BJ (cell line): ENCODE measurements at regions not wholly inside any gene's neighbourhood (a gene's known extent, or its start where the extent isn't known, plus 50 kb on each side); places are given as distances from the start of the nearest gene placed in this dataset.

Experiments used
- CTCF ChIA-PET: fragments of 350-600 bp; formaldehyde crosslinking; extraction: SDS; loops from one replicate; lab custom pipeline; 2021; ENCODE audit warnings: antibody characterized with exemption, inconsistent platforms; lab: Yijun Ruan, JAX
- POLR2A ChIA-PET: fragments of 300-600 bp; sonication (Branson Sonifier 250); formaldehyde crosslinking; extraction: SDS; loops from one replicate; lab custom pipeline; 2021; ENCODE audit warnings: antibody characterized with exemption; lab: Charles Lee
- DNase-seq: peaks from one replicate; pipeline ENCODE4 v3.0.0-alpha.2; 2011; ENCODE audit warnings: low read depth
- H3K27me3 ChIP-seq: 2 replicates; pipeline ENCODE4 v1.6.0; 2011; ENCODE audit warnings: low read length; ENCODE audit not compliant: control insufficient read depth, insufficient read depth
- H3K36me3 ChIP-seq: 2 replicates; pipeline ENCODE4 v1.5.1; 2011; ENCODE audit warnings: low read length; ENCODE audit not compliant: control insufficient read depth, insufficient read depth
- H3K4me3 ChIP-seq: 2 replicates; pipeline ENCODE4 v1.5.1; 2011; ENCODE audit warnings: low read depth, mild to moderate bottlenecking, control low read depth, low read length
- CTCF ChIP-seq: IDR thresholded peaks from 2 replicates; pipeline ENCODE4 v1.5.1; 2011; ENCODE audit warnings: low read depth, mild to moderate bottlenecking, control low read depth, inconsistent platforms, low read length, moderate library complexity; ENCODE audit not compliant: insufficient read depth

- Histone ChIP-seq H3K4me3 (no peak overlapping the region), H3K36me3 (no peaks in the 10 kb centered on the region), H3K27me3 (peaks cover 3% of the 10 kb centered on the region; the same call in 1 of the 2 replicates)
- no peak for DNase-seq
- POLR2A ChIA-PET, result no interaction called here
- TF ChIP-seq CTCF, result no peak
- CTCF ChIA-PET, result interaction anchor here (0.7 to 13.1 kb wide), 5 partner anchors 27 to 261 kb away, joined by 3 to 304 read pairs (median 4); no protein-coding TSS in a partner anchor
These were observed 152.3 kb upstream of the EGLN3 start for GRCh38 chr14:34103176-34103575.

DNA sequence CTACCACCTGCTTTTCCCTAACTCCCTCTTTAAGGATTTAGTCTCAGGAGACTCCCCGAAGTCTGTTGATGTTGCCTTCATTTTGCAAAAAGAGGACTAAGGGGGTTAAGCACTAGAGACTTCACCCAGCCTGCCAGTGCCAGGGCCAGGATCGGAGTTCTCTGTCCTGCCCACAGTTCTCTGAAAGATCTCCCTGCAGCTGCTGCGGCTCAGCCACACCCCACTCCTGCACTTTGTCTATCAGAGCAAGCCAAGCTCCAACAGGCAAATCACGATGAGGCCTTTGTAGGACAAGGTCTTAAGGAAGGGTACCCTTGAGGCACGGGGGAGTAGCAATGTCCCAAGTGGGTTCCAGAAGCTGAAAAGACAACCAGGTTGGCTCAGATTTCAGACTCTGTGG lies 148.8 kb upstream of the EGLN3 start:
- ChIA-PET POLR2A (no interaction called here), CTCF (interaction anchor here (0.5 to 13.1 kb wide), 10 partner anchors 9 to 272 kb away, joined by 3 to 304 read pairs (median 6); no protein-coding TSS in a partner anchor)
- Histone ChIP-seq H3K36me3 (no peaks in the 10 kb centered on the region), H3K4me3 (no peak overlapping the region), H3K27me3 (peaks cover 3% of the 10 kb centered on the region)
- DNase-seq, result no peak
- TF ChIP-seq CTCF, result no peak

DNA sequence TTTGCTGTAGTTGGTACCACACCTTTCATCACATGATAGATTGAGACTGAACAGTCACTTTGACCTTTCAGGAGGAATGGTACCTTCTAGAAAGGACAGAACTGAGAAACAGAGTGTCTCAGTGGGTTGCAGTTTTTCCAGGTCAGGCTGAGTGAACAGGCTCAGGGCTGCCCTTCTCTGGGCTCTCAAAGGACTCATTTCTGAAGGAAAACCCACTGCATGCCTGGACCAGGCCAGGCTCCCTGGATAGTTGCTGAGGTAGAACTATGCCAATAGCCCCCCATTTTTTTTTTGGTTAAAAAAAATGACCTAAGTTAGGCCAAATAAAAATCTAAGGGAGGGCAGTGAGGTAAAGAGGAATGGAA lies 148.1 kb upstream of the EGLN3 start:
- Histone ChIP-seq H3K4me3 (no peak overlapping the region), H3K27me3 (peaks cover 3% of the 10 kb centered on the region), H3K36me3 (no peaks in the 10 kb centered on the region)
- ChIA-PET POLR2A (no interaction called here), CTCF (interaction anchor here (0.7 to 13.1 kb wide), 27 partner anchors 9 to 257 kb away, joined by 3 to 304 read pairs (median 4); no protein-coding TSS in a partner anchor)
- no peak for DNase-seq
- TF ChIP-seq CTCF, result no peak

DNA sequence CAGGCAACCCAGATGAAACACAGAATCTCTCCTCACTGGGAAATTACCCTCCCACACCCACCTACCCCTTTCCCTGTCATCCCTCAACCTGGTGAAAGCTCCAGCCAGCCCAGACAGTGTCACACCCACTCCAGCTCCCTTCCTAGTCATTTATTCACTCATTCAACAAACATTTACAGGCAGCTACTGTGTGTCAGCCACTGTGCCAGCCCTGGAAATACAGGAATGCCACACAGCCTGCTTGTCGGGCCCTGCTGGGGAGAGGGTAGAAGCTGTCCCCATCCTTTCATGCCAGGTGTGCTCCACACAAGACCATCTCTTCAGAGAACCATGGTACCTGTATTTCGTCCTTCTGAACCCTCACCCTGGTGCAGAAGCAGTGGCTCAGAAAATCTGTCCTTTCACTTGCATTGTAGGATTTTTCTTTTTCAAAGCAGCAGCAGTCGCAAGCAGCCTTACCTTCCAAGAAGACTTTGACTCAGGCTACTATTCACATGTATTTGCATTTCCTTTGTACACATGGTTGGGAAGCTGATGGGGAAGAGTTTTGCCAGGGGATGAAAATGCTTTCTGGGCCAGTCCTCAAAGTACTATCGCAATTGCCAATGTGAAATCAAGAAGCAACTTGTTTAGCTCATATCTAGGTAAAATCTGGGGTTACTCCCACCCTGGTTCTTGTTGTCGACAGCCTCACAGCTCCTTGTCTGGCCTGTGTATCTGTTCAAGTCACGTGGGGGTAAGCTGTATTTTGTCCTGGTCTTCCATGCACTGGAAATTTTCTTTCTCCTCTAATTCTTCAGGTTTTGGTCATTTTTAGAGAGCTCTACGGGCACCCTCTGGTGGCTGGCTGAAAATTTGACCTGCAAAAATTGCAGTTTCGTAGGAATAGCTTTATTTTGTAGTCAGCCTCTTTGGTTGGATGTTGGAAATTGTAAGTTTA lies 147.4 kb upstream of the EGLN3 start:
- DNase-seq, result no peak
- CTCF ChIA-PET, result interaction anchor here (0.7 to 13.1 kb wide), 29 partner anchors 8 to 256 kb away, joined by 3 to 304 read pairs (median 4); no protein-coding TSS in a partner anchor
- peak; percentile 73 for TF ChIP-seq CTCF
- H3K36me3 ChIP-seq, result no peaks in the 10 kb centered on the region
- H3K27me3 ChIP-seq, result peaks cover 3% of the 10 kb centered on the region
- no peak overlapping the region for H3K4me3 ChIP-seq
- POLR2A ChIA-PET, result no interaction called here

GRCh38 chr14:34097644-34098043 lies 146.8 kb upstream of the EGLN3 start:
- CTCF ChIA-PET, result interaction anchor here (0.7 to 13.1 kb wide), 14 partner anchors 8 to 255 kb away, joined by 3 to 304 read pairs (median 6); no protein-coding TSS in a partner anchor
- TF ChIP-seq CTCF, result no peak
- no peak for DNase-seq
- Histone ChIP-seq H3K4me3 (no peak overlapping the region), H3K36me3 (no peaks in the 10 kb centered on the region), H3K27me3 (peaks cover 2% of the 10 kb centered on the region; the same call in 1 of the 2 replicates)
- POLR2A ChIA-PET, result no interaction called here
